ENCODE measurements at regions not wholly inside any gene's neighbourhood (a gene's known extent, or its start where the extent isn't known, plus 50 kb on each side); places are given as distances from the start of the nearest gene placed in this dataset.
A peak's percentile ranks its signal among the peaks of the same experiment; 100 is the strongest.
"Not testable (repeated sequence)": the region's sequence is repeated elsewhere in the genome, so short reads cannot be mapped to it uniquely, and the experiment has no call there.

GRCh38 chr14:71566276-71566675, 366.0 kb upstream of the RGS6 start:
- no peak for DNase-seq (ENCODE audit: low spot score)

GRCh38 chr14:71567499-71568133, 364.6 kb upstream of the RGS6 start:
- DNase-seq (ENCODE audit: low spot score) = not testable (repeated sequence)

GRCh38 chr14:71574976-71575375, 357.3 kb upstream of the RGS6 start:
- DNase-seq (ENCODE audit: low spot score) = peak; percentile 47

GRCh38 chr14:71576472-71576871, 355.8 kb upstream of the RGS6 start:
- no peak for DNase-seq (ENCODE audit: low spot score)

- no peak for DNase-seq (ENCODE audit: low spot score)
Observed at GRCh38 chr14:71579331-71579730, 352.9 kb upstream of the RGS6 start.

GRCh38 chr14:71582705-71583104, 349.5 kb upstream of the RGS6 start:
- DNase-seq (ENCODE audit: low spot score) = no peak

GRCh38 chr14:71583194-71583593, 349.0 kb upstream of the RGS6 start:
- DNase-seq (ENCODE audit: low spot score) = no peak

GRCh38 chr14:71583705-71584104, 348.5 kb upstream of the RGS6 start:
- no peak for DNase-seq (ENCODE audit: low spot score)

GRCh38 chr14:71585361-71585760, 346.9 kb upstream of the RGS6 start:
- DNase-seq (ENCODE audit: low spot score) = no peak

GRCh38 chr14:71586131-71586897, 345.9 kb upstream of the RGS6 start:
- peak; percentile 10 for DNase-seq (ENCODE audit: low spot score)

- DNase-seq (ENCODE audit: low spot score) = no peak
Observed at GRCh38 chr14:71588028-71588427, 344.2 kb upstream of the RGS6 start.

GRCh38 chr14:71588576-71589215, 343.5 kb upstream of the RGS6 start:
- no peak for DNase-seq (ENCODE audit: low spot score)

- no peak for DNase-seq (ENCODE audit: low spot score)
Observed at GRCh38 chr14:71589609-71590008, 342.6 kb upstream of the RGS6 start.

GRCh38 chr14:71590131-71590530, 342.1 kb upstream of the RGS6 start:
- no peak for DNase-seq (ENCODE audit: low spot score)

GRCh38 chr14:71591231-71591630, 341.0 kb upstream of the RGS6 start:
- no peak for DNase-seq (ENCODE audit: low spot score)

GRCh38 chr14:71591929-71592328, 340.3 kb upstream of the RGS6 start:
- DNase-seq (ENCODE audit: low spot score) = peak; percentile 50

- DNase-seq (ENCODE audit: low spot score) = no peak
Observed at GRCh38 chr14:71592361-71592760, 339.9 kb upstream of the RGS6 start.

- DNase-seq (ENCODE audit: low spot score) = no peak
Observed at GRCh38 chr14:71593966-71594365, 338.3 kb upstream of the RGS6 start.

GRCh38 chr14:71594821-71595220, 337.4 kb upstream of the RGS6 start:
- DNase-seq (ENCODE audit: low spot score) = no peak

GRCh38 chr14:71595441-71595840, 336.8 kb upstream of the RGS6 start:
- no peak for DNase-seq (ENCODE audit: low spot score)

GRCh38 chr14:71597287-71597920, 334.8 kb upstream of the RGS6 start:
- DNase-seq (ENCODE audit: low spot score) = no peak

- no peak for DNase-seq (ENCODE audit: low spot score)
Observed at GRCh38 chr14:71597955-71598660, 334.1 kb upstream of the RGS6 start.

Data from A172 (cell line).